Spleen (tissue), 7 donors: ENCODE measurements at regions not wholly inside any gene's neighbourhood (a gene's known extent, or its start where the extent isn't known, plus 50 kb on each side); places are given as distances from the start of the nearest gene placed in this dataset.

Experiments
- POLR2A ChIP-seq, 3 donors: fragments of 450-650 bp; IDR thresholded peaks; one replicate each; pipeline ENCODE4 v1.5.1; 2017; ENCODE audit warnings: antibody characterized with exemption in 3 of 3, mild to moderate bottlenecking in 1 of 3
- TF ChIP-seq, protein P1 (sequence below), 11 experiments: fragments of 200-600 bp in 7 of 11; fragments of 450-650 bp in 4 of 11; sonication (generic) in 4 of 11; IDR thresholded peaks in 8 of 11; conservative IDR thresholded peaks in 3 of 11; 1 replicate in 7 of 11; 2 replicates in 4 of 11; pipeline versions ENCODE4 v1.4.0 to v1.8.0; 2016 to 2021; ENCODE audit warnings: antibody characterized with exemption in 11 of 11, inconsistent platforms in 4 of 11, mild to moderate bottlenecking in 1 of 11
- donor health status: DM: no; HTN: no; CAD: no; lungs with moderate emphysema.
- donor health status: DM: no; HTN: no; CAD: no.
- donor health status: DM: no; HTN: no; CAD: no.

DNA sequence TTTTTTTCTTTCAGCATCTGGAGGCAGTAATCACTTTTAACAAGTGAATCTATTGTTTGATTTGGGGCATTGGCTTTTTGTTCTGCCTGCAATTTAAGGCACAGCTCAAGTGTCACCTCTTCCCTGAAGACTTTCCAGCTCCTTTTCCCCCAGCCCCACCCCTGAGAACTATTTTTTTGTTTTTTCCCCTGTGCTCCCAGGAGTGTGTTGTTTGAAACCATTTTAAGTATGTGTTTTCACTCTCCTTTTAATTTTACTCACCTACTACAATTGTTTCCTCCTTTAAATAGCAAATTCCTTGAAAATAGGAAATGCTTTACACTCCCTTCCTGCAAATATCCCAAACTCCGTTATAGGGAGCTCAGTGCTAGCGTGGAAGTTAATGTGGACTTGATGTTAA, 286.7 kb upstream of the PROK2 start:
- TF ChIP-seq, protein P1, sequence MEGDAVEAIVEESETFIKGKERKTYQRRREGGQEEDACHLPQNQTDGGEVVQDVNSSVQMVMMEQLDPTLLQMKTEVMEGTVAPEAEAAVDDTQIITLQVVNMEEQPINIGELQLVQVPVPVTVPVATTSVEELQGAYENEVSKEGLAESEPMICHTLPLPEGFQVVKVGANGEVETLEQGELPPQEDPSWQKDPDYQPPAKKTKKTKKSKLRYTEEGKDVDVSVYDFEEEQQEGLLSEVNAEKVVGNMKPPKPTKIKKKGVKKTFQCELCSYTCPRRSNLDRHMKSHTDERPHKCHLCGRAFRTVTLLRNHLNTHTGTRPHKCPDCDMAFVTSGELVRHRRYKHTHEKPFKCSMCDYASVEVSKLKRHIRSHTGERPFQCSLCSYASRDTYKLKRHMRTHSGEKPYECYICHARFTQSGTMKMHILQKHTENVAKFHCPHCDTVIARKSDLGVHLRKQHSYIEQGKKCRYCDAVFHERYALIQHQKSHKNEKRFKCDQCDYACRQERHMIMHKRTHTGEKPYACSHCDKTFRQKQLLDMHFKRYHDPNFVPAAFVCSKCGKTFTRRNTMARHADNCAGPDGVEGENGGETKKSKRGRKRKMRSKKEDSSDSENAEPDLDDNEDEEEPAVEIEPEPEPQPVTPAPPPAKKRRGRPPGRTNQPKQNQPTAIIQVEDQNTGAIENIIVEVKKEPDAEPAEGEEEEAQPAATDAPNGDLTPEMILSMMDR (IDR thresholded peaks at IDR 0.05 in 8 of 11, conservative IDR thresholded peaks at IDR 0.05 in 3 of 11): no peak
- TF ChIP-seq POLR2A (IDR thresholded peaks at IDR 0.05): no peak
